Type B pancreatic cell (in vitro differentiated cells): ENCODE measurements at regions not wholly inside any gene's neighbourhood (a gene's known extent, or its start where the extent isn't known, plus 50 kb on each side); places are given as distances from the start of the nearest gene placed in this dataset.

Source experiments
- DNase-seq: peaks from one replicate; pipeline ENCODE4 v3.0.0; 2021; ENCODE audit warnings: mixed read lengths; ENCODE audit not compliant: unreplicated experiment; ENCODE audit errors: extremely low spot score
- H3K27ac Mint-ChIP-seq: 2 replicates; pipeline ENCODE4 v1.8.0; 2021; ENCODE audit warnings: mild to moderate bottlenecking, mixed read lengths
- H3K27me3 Mint-ChIP-seq: 2 replicates; pipeline ENCODE4 v1.8.0; 2021; ENCODE audit warnings: mixed read lengths
- H3K36me3 Mint-ChIP-seq: 2 replicates; pipeline ENCODE4 v1.8.0; 2021; ENCODE audit warnings: mixed read lengths
- H3K4me1 Mint-ChIP-seq: one replicate; pipeline ENCODE4 v1.8.0; 2021; ENCODE audit warnings: mixed read lengths; ENCODE audit not compliant: unreplicated experiment
- H3K4me3 Mint-ChIP-seq: 2 replicates; pipeline ENCODE4 v1.8.0; 2021; ENCODE audit warnings: mild to moderate bottlenecking, mixed read lengths
- H3K9me3 Mint-ChIP-seq: 2 replicates; pipeline ENCODE4 v1.8.0; 2021; ENCODE audit warnings: mixed read lengths
- TF ChIP-seq, protein P1 (sequence below): fragments of 200-600 bp; sonication (generic); conservative IDR thresholded peaks from 2 replicates; pipeline ENCODE4 v1.5.0; 2021; ENCODE audit warnings: antibody characterized with exemption, mild to moderate bottlenecking

DNA sequence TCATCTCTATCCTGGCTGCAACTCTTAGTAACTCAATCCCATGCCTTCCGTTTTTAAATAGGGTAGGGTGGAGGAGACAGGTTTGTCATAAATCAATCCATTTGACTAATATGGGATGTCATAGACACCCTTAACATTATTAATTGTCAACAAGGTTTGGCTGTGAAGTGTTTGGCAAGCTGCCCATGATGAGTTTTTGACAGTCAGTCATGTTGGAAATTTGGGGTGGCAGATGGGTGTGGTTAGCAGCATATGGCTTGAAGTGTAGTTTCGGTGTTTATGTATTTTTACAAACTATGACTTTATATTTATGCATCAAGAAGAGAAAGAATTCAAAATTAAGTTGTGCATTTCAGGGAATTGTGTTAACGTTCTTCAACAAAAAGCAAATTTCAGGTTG is 221.8 kb upstream of the CDH5 start:
- peaks cover 43% of the 10 kb centered on the region for H3K4me1 Mint-ChIP-seq
- peak overlapping the region; percentile 25 for H3K27ac Mint-ChIP-seq
- peak overlapping the region; percentile 9 for H3K4me3 Mint-ChIP-seq
- peaks cover 37% of the 10 kb centered on the region for H3K27me3 Mint-ChIP-seq
- TF ChIP-seq, protein P1, sequence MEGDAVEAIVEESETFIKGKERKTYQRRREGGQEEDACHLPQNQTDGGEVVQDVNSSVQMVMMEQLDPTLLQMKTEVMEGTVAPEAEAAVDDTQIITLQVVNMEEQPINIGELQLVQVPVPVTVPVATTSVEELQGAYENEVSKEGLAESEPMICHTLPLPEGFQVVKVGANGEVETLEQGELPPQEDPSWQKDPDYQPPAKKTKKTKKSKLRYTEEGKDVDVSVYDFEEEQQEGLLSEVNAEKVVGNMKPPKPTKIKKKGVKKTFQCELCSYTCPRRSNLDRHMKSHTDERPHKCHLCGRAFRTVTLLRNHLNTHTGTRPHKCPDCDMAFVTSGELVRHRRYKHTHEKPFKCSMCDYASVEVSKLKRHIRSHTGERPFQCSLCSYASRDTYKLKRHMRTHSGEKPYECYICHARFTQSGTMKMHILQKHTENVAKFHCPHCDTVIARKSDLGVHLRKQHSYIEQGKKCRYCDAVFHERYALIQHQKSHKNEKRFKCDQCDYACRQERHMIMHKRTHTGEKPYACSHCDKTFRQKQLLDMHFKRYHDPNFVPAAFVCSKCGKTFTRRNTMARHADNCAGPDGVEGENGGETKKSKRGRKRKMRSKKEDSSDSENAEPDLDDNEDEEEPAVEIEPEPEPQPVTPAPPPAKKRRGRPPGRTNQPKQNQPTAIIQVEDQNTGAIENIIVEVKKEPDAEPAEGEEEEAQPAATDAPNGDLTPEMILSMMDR = no peak
- no peaks in the 10 kb centered on the region for H3K36me3 Mint-ChIP-seq
- peaks cover 4% of the 10 kb centered on the region for H3K9me3 Mint-ChIP-seq
- no peak for DNase-seq

DNA sequence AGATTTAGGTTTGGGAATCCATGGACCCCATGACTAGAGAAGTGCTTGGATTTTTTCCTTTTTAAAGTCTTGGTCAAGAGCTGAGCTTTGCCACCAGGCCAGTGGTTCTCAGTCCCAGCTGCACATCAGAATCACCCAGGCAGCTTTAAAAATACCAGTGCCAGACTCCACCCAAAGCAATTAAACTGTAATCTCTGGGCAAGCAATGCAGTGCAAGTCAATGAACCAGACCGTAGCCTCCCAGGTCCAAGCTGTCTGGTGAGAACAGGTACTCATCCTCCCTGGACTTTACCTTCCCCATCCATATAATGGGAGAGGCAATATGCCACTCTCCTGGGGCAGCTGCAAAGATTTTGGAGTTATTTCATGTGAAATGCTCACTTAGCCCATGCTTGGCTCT is 223.1 kb upstream of the CDH5 start:
- H3K9me3 Mint-ChIP-seq = peaks cover 4% of the 10 kb centered on the region
- no peaks in the 10 kb centered on the region for H3K36me3 Mint-ChIP-seq
- H3K27me3 Mint-ChIP-seq = peaks cover 37% of the 10 kb centered on the region
- no peak overlapping the region for H3K27ac Mint-ChIP-seq
- H3K4me1 Mint-ChIP-seq = peaks cover 35% of the 10 kb centered on the region
- no peak for DNase-seq
- TF ChIP-seq, protein P1 = no peak
- H3K4me3 Mint-ChIP-seq = no peak overlapping the region

DNA sequence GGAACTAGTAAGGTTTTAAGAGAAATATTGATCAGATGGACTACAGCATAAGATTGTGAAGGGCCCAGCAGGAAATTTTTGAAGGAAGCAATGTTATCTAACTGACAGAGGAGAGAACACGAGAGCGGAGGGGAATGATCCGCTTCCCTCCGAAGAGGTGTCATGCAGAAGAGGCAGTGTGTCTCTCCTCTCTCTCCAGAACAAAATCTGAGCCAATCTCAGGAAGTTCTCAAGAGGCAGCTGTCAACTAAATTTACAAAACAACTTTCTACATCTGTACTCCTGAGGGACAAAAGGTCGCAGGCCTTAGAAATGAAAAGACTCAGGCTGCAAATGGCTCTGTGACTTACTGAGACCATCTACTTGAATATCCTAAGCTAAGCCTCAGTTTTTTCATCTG is 224.6 kb upstream of the CDH5 start:
- H3K27me3 Mint-ChIP-seq = peaks cover 49% of the 10 kb centered on the region
- DNase-seq = no peak
- peaks cover 4% of the 10 kb centered on the region for H3K9me3 Mint-ChIP-seq
- no peak overlapping the region for H3K27ac Mint-ChIP-seq
- no peak overlapping the region for H3K4me3 Mint-ChIP-seq
- peaks cover 38% of the 10 kb centered on the region for H3K4me1 Mint-ChIP-seq
- no peaks in the 10 kb centered on the region for H3K36me3 Mint-ChIP-seq
- TF ChIP-seq, protein P1 = no peak

DNA sequence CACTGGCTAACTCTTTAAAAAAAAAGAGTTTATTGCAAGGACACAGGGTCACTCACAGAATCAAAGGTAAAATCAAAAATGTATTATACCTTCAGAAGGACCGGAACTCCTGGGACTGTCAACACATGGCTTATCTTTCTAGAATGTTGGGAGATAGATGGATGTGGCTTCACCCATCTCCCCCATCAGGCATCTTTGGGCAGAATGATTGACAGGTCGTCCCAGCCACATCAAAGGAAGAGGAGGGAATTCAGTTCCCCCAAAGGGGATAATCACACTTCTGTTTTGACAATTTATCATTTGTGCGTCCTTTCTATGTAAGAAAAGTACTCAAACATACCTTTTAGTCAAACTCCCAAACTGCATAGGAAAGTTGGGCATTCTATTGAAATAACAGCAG is 228.6 kb upstream of the CDH5 start:
- no peak for DNase-seq
- H3K9me3 Mint-ChIP-seq = no peaks in the 10 kb centered on the region

DNA sequence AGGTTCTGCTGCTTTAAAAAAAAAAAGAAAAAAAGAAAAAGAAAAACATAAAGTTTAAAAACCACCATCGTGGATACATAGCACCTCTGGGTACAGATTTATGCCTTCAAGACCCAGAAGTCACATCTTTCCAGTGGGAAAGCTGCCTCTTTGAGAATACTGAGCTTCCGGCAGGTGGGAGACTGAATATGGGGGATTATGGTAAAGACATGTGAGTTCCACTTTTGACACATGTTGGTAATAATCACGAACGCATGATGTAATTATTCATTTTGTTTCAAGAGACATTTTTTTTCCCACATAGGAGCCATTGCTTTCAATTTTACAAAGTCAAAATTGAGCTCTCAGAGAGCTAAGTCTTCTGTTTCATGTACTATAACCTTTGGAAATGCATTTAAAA is 229.7 kb upstream of the CDH5 start:
- no peaks in the 10 kb centered on the region for H3K36me3 Mint-ChIP-seq
- peaks cover 59% of the 10 kb centered on the region for H3K27me3 Mint-ChIP-seq
- no peak overlapping the region for H3K4me3 Mint-ChIP-seq
- no peaks in the 10 kb centered on the region for H3K9me3 Mint-ChIP-seq
- TF ChIP-seq, protein P1 = no peak
- peaks cover 36% of the 10 kb centered on the region for H3K4me1 Mint-ChIP-seq
- no peak overlapping the region for H3K27ac Mint-ChIP-seq
- DNase-seq = no peak

More for the DNA sequence above, 228.6 kb upstream of the CDH5 start:
- H3K27me3 Mint-ChIP-seq = peaks cover 59% of the 10 kb centered on the region
- H3K27ac Mint-ChIP-seq = no peak overlapping the region
- peaks cover 36% of the 10 kb centered on the region for H3K4me1 Mint-ChIP-seq
- no peaks in the 10 kb centered on the region for H3K36me3 Mint-ChIP-seq
- TF ChIP-seq, protein P1 = no peak
- H3K4me3 Mint-ChIP-seq = no peak overlapping the region

DNA sequence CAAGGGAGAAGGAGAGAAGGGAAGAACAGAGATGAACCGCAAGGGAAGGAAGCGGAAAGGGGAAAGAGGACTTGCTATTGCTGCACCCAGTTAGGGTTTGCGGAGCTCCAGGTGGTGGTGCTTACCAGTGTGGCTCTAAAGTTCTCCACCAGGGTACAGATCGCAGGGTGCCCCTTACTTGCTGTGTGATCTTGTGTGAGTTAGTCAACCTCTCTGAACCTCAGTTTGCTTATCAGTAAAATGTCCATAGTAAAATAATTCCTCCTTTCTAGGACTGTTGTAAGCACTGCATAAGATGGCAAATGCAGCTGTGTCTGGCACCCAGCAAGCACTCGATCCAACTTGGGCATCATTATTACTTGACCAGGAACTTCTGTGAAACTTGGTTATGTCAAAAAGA is 230.7 kb upstream of the CDH5 start:
- Mint-ChIP-seq H3K4me3 (no peak overlapping the region), H3K27ac (peak overlapping the region; percentile 46), H3K4me1 (peaks cover 28% of the 10 kb centered on the region), H3K9me3 (no peaks in the 10 kb centered on the region), H3K36me3 (no peaks in the 10 kb centered on the region), H3K27me3 (peaks cover 55% of the 10 kb centered on the region)
- TF ChIP-seq, protein P1 = no peak
- no peak for DNase-seq
